ENCODE measurements at regions not wholly inside any gene's neighbourhood (a gene's known extent, or its start where the extent isn't known, plus 50 kb on each side); places are given as distances from the start of the nearest gene placed in this dataset.

DNA sequence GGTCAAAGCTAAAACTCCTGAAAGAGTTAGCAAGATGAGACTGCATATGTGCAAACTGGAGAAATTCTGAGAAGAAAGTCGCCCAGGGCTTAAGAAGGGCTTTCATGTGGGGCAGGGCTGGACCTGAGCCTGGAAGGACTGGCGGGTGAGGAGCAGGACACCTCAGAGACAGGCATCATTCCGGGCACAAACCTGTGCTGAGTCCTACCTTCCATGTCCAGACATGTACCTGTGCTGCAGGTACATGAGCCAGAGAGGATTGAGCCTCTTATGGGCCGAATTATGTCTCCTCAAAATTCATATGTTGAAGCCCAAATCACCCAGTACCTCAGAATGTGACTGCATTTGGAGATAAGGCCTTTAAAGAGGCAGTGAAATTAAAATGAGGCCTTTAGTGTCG, 171.0 kb downstream of the QRSL1 start:
- TF ChIP-seq GABPA (IDR thresholded peaks at IDR 0.05; ENCODE audit: low read depth) (no peak), EZH2 (IDR thresholded peaks at IDR 0.05; ENCODE audit: borderline replicate concordance, control insufficient read depth, low read depth, low read length) (no peak), ESRRA (IDR thresholded peaks at IDR 0.05; ENCODE audit: low read length) (no peak), STAT1 (conservative IDR thresholded peaks at IDR 0.05) (no peak)
